B cell (primary cell): ENCODE measurements at regions not wholly inside any gene's neighbourhood (a gene's known extent, or its start where the extent isn't known, plus 50 kb on each side); places are given as distances from the start of the nearest gene placed in this dataset.

Source experiments
- ATAC-seq: fragments of 200-7000 bp; cut with Tn5 transposase; one replicate; pipeline ENCODE4 v1.10.0; 2021; ENCODE audit warnings: low read depth, mild to moderate bottlenecking, moderate number of reproducible peaks, moderate library complexity
- CTCF ChIA-PET: fragments of 350-600 bp; sonication (Branson Sonifier 250); formaldehyde crosslinking; loops from one replicate; lab custom pipeline; 2021; ENCODE audit warnings: antibody characterized with exemption, inconsistent platforms; lab: Charles Lee
- POLR2A ChIA-PET: fragments of 350-600 bp; sonication (Branson Sonifier 250); formaldehyde crosslinking; loops from one replicate; lab custom pipeline; 2021; ENCODE audit warnings: antibody characterized with exemption; lab: Charles Lee
- DNase-seq: peaks from one replicate; pipeline ENCODE4 v3.0.0; 2013
- H2AFZ ChIP-seq: 2 replicates; pipeline ENCODE4 v1.6.1; 2012; ENCODE audit warnings: mild to moderate bottlenecking, low read depth, low read length; ENCODE audit not compliant: insufficient read depth, poor library complexity, severe bottlenecking
- H3K27ac ChIP-seq, 2 donors: 1 replicate in 1 of 2; 2 replicates in 1 of 2; pipeline ENCODE4 v1.5.1; 2012 to 2013; ENCODE audit warnings: low read length in 2 of 2, mild to moderate bottlenecking in 2 of 2, moderate library complexity in 1 of 2
- H3K27me3 ChIP-seq, 4 experiments: fragments of 200-600 bp in 1 of 4; sonication (generic) in 1 of 4; replicated peaks in 1 of 4; 1 replicate in 2 of 4; 2 replicates in 2 of 4; pipeline versions ENCODE4 v1.6.1 to v1.7.0; 2013 to 2016; ENCODE audit warnings: low read length in 3 of 4, mild to moderate bottlenecking in 2 of 4, mixed read lengths in 1 of 4, moderate library complexity in 1 of 4; ENCODE audit not compliant: insufficient read depth in 4 of 4, control insufficient read depth in 3 of 4; ENCODE audit errors: control extremely low read depth in 1 of 4
- H3K36me3 ChIP-seq, 2 experiments: replicated peaks in 1 of 2; 1 replicate in 1 of 2; 2 replicates in 1 of 2; pipeline versions ENCODE4 v1.6.1 to v1.7.1; 2013; ENCODE audit warnings: low read length in 1 of 2; ENCODE audit not compliant: insufficient read depth in 2 of 2, control insufficient read depth in 1 of 2; ENCODE audit errors: control extremely low read depth in 1 of 2, extremely low read depth in 1 of 2
- H3K4me1 ChIP-seq, 2 donors: fragments of 200-600 bp in 1 of 2; sonication (generic) in 1 of 2; 1 replicate in 1 of 2; 2 replicates in 1 of 2; pipeline versions ENCODE4 v1.5.1 to v1.6.1; 2013 to 2017; ENCODE audit warnings: low read length in 2 of 2; ENCODE audit not compliant: control insufficient read depth in 2 of 2, insufficient read depth in 2 of 2
- H3K4me2 ChIP-seq: replicated peaks from 2 replicates; pipeline ENCODE3; 2012; ENCODE audit warnings: mild to moderate bottlenecking, low read depth, low read length; ENCODE audit not compliant: poor library complexity, severe bottlenecking
- H3K4me3 ChIP-seq, 5 experiments: fragments of 200-600 bp in 1 of 5; sonication (generic) in 1 of 5; 1 replicate in 3 of 5; 2 replicates in 2 of 5; pipeline versions ENCODE4 v1.5.1 to v1.7.0; 2011 to 2016; ENCODE audit warnings: low read length in 4 of 5, mild to moderate bottlenecking in 4 of 5, low read depth in 2 of 5, control low read depth in 1 of 5, moderate library complexity in 1 of 5; ENCODE audit not compliant: insufficient read depth in 1 of 5; ENCODE audit errors: control extremely low read depth in 1 of 5, extremely low read depth in 1 of 5
- H3K79me2 ChIP-seq: fragments of 200-600 bp; sonication (generic); one replicate; pipeline ENCODE4 v1.6.0; 2016; ENCODE audit warnings: low read length; ENCODE audit not compliant: control insufficient read depth, insufficient read depth
- H3K9ac ChIP-seq: fragments of 200-600 bp; sonication (generic); 2 replicates; pipeline ENCODE4 v1.6.1; 2017; ENCODE audit warnings: mild to moderate bottlenecking, low read length, moderate library complexity
- H3K9me3 ChIP-seq, 3 donors: one replicate each; pipeline versions ENCODE4 v1.6.1 to v1.7.1; 2013; ENCODE audit warnings: low read length in 2 of 3; ENCODE audit not compliant: control insufficient read depth in 2 of 3, insufficient read depth in 1 of 3; ENCODE audit errors: control extremely low read depth in 1 of 3
- H4K20me1 ChIP-seq: 2 replicates; pipeline ENCODE4 v1.6.0; 2012; ENCODE audit warnings: mild to moderate bottlenecking, low read length; ENCODE audit not compliant: insufficient read depth, control insufficient read depth, poor library complexity, severe bottlenecking
- H3K27ac Mint-ChIP-seq: one replicate; pipeline ENCODE4 v1.8.0; 2021; ENCODE audit warnings: mixed read lengths
- H3K27me3 Mint-ChIP-seq: one replicate; pipeline ENCODE4 v1.8.0; 2021; ENCODE audit warnings: mixed read lengths
- H3K4me1 Mint-ChIP-seq: one replicate; pipeline ENCODE4 v1.8.0; 2021; ENCODE audit warnings: mixed read lengths
- H3K4me3 Mint-ChIP-seq: one replicate; pipeline ENCODE4 v1.8.0; 2021; ENCODE audit warnings: mixed read lengths
- H3K9me3 Mint-ChIP-seq: one replicate; pipeline ENCODE4 v1.8.0; 2022; ENCODE audit warnings: mixed read lengths; ENCODE audit not compliant: insufficient read depth
- CTCF ChIP-seq: fragments of 200-600 bp; IDR thresholded peaks from one replicate; pipeline ENCODE4 v1.8.0; 2022; ENCODE audit warnings: antibody characterized with exemption, mild to moderate bottlenecking
- EZH2 ChIP-seq: IDR thresholded peaks from 2 replicates; pipeline ENCODE4 v1.6.1; 2012; ENCODE audit warnings: borderline replicate concordance, low read depth, mild to moderate bottlenecking, moderate library complexity, low read length; ENCODE audit not compliant: insufficient read depth, poor library complexity, severe bottlenecking
- WGBS: methylation state at CpG from one replicate; pipeline ENCODE4 v1.1.5; 2013; ENCODE audit warnings: missing lambda C conversion rate; ENCODE audit not compliant: insufficient coverage; 5-methylcytosine and 5-hydroxymethylcytosine counted together
- intact Hi-C: fragments of 100-400 bp; cut with micrococcal nuclease; formaldehyde crosslinking; loops from one replicate; pipeline ENCODE4 v1.10.0; 2022

- CTCF ChIA-PET, result no interaction called here
- Histone ChIP-seq H3K4me3 (no peak overlapping the region), H3K79me2 (no peaks in the 10 kb centered on the region), H4K20me1 (no peaks in the 10 kb centered on the region), H3K4me1 (no peaks in the 10 kb centered on the region), H3K27me3 (no peaks in the 10 kb centered on the region), H2AFZ (no peak overlapping the region), H3K9ac (no peak overlapping the region), H3K9me3 (peaks cover 0 to 5% (median 0%) of the 10 kb centered on the region in 3 donors), H3K36me3 (no peaks in the 10 kb centered on the region), H3K4me2 (no peak overlapping the region), H3K27ac (no peak overlapping the region)
- POLR2A ChIA-PET, result no interaction called here
- no peaks in the 10 kb centered on the region for H3K4me1 Mint-ChIP-seq
- no peak for TF ChIP-seq CTCF
- no peak for TF ChIP-seq EZH2
- no CpG with 5 or more reads among the region's 1 CpG for WGBS
- ATAC-seq (no peak), DNase-seq (no peak)
- no peaks in the 10 kb centered on the region for H3K27me3 Mint-ChIP-seq
- intact Hi-C loops, result no loop called here
- H3K27ac Mint-ChIP-seq, result no peak overlapping the region
- H3K4me3 Mint-ChIP-seq, result no peak overlapping the region
- peaks cover 10% of the 10 kb centered on the region for H3K9me3 Mint-ChIP-seq
Observed at GRCh38 chr16:60558936-60559335, 1477.3 kb downstream of the CDH8 start.

GRCh38 chr16:60553090-60553757 lies 1483.0 kb downstream of the CDH8 start:
- Histone ChIP-seq H3K36me3 (no peaks in the 10 kb centered on the region), H3K4me1 (no peaks in the 10 kb centered on the region), H3K4me3 (no peak overlapping the region), H3K27ac (no peak overlapping the region), H3K9me3 (no peaks in the 10 kb centered on the region), H3K27me3 (no peaks in the 10 kb centered on the region), H3K79me2 (no peaks in the 10 kb centered on the region), H4K20me1 (no peaks in the 10 kb centered on the region), H3K4me2 (no peak overlapping the region), H2AFZ (no peak overlapping the region), H3K9ac (no peak overlapping the region)
- intact Hi-C loops, result no loop called here
- Mint-ChIP-seq H3K9me3 (peaks cover 13% of the 10 kb centered on the region), H3K27me3 (no peaks in the 10 kb centered on the region), H3K4me3 (no peak overlapping the region), H3K4me1 (no peaks in the 10 kb centered on the region), H3K27ac (no peak overlapping the region)
- WGBS, result 100% methylated on average over 2 of the region's 3 CpGs
- DNase-seq (no peak), ATAC-seq (no peak)
- TF ChIP-seq CTCF (no peak), EZH2 (no peak)
- ChIA-PET CTCF (no interaction called here), POLR2A (no interaction called here)
